SK-N-SH treated with all-trans-retinoic acid at 6 μM for 48 hours (cell line): ENCODE measurements at regions not wholly inside any gene's neighbourhood (a gene's known extent, or its start where the extent isn't known, plus 50 kb on each side); places are given as distances from the start of the nearest gene placed in this dataset.

Source experiments
- ATAC-seq: fragments of 200-7000 bp; cut with Tn5 transposase; 3 replicates; pipeline ENCODE4 v1.9.1; 2020; ENCODE audit warnings: mild to moderate bottlenecking, moderate library complexity
- ARNTL ChIP-seq: fragments of 450-650 bp; formaldehyde crosslinking; IDR thresholded peaks from 2 replicates; pipeline ENCODE4 v1.5.0; 2020; ENCODE audit warnings: low read depth, mild to moderate bottlenecking, moderate library complexity, borderline replicate concordance
- BACH2 ChIP-seq: fragments of 250-450 bp; sonication (Bioruptor Pico); IDR thresholded peaks from 2 replicates; pipeline ENCODE4 v1.9.0; 2021; ENCODE audit warnings: mild to moderate bottlenecking, borderline replicate concordance
- CSDC2 ChIP-seq: fragments of 250-450 bp; sonication (Bioruptor Pico); IDR thresholded peaks from 2 replicates; pipeline ENCODE4 v1.5.0; 2020; ENCODE audit warnings: mild to moderate bottlenecking, moderate library complexity
- ESRRG ChIP-seq: fragments of 250-450 bp; sonication (Bioruptor Pico); IDR thresholded peaks from 2 replicates; pipeline ENCODE4 v1.6.1; 2021; ENCODE audit warnings: mild to moderate bottlenecking
- GLIS3 ChIP-seq: fragments of 250-450 bp; sonication (Bioruptor Pico); IDR thresholded peaks from 2 replicates; pipeline ENCODE4 v1.5.0; 2020; ENCODE audit warnings: mild to moderate bottlenecking, moderate library complexity
- ISL1 ChIP-seq: fragments of 250-450 bp; sonication (Bioruptor Pico); IDR thresholded peaks from 2 replicates; pipeline ENCODE4 v2.1.2; 2022; ENCODE audit warnings: mild to moderate bottlenecking, moderate library complexity
- OSR1 ChIP-seq: fragments of 250-450 bp; sonication (Bioruptor Pico); IDR thresholded peaks from 2 replicates; pipeline ENCODE4 v1.8.0; 2022; ENCODE audit warnings: moderate library complexity, mild to moderate bottlenecking, inconsistent platforms
- PPARA ChIP-seq: fragments of 250-450 bp; sonication (Bioruptor Pico); IDR thresholded peaks from 2 replicates; pipeline ENCODE4 v1.5.0; 2020; ENCODE audit warnings: mild to moderate bottlenecking, borderline replicate concordance
- RARB ChIP-seq: fragments of 250-450 bp; sonication (Bioruptor Pico); IDR thresholded peaks from 2 replicates; pipeline ENCODE4 v1.8.0; 2021; ENCODE audit warnings: mild to moderate bottlenecking, moderate library complexity
- SNAI2 ChIP-seq: fragments of 250-450 bp; sonication (Bioruptor Pico); IDR thresholded peaks from 2 replicates; pipeline ENCODE4 v1.5.0; 2020; ENCODE audit warnings: mild to moderate bottlenecking, moderate library complexity
- TCF4 ChIP-seq: fragments of 250-450 bp; sonication (Bioruptor Pico); IDR thresholded peaks from 2 replicates; pipeline ENCODE4 v1.8.0; 2021; ENCODE audit warnings: mild to moderate bottlenecking, moderate library complexity, borderline replicate concordance
- TOX ChIP-seq: fragments of 250-450 bp; sonication (Bioruptor Pico); IDR thresholded peaks from 2 replicates; pipeline ENCODE4 v1.8.0; 2021; ENCODE audit warnings: mild to moderate bottlenecking, moderate library complexity, borderline replicate concordance
- ZFP3 ChIP-seq: fragments of 250-450 bp; sonication (Bioruptor Pico); IDR thresholded peaks from 2 replicates; pipeline ENCODE4 v1.5.0; 2020; ENCODE audit warnings: mild to moderate bottlenecking, moderate library complexity
- ZFP30 ChIP-seq: fragments of 450-650 bp; formaldehyde crosslinking; IDR thresholded peaks from 2 replicates; pipeline ENCODE4 v1.5.0; 2022; ENCODE audit warnings: mild to moderate bottlenecking, moderate library complexity
- ZNF565 ChIP-seq: fragments of 450-650 bp; formaldehyde crosslinking; conservative IDR thresholded peaks from 2 replicates; pipeline ENCODE4 v1.5.0; 2020; ENCODE audit warnings: low read depth, mild to moderate bottlenecking, moderate library complexity
- ZNF70 ChIP-seq: fragments of 450-650 bp; formaldehyde crosslinking; IDR thresholded peaks from 2 replicates; pipeline ENCODE4 v1.5.0; 2020; ENCODE audit warnings: mild to moderate bottlenecking, moderate library complexity
- TF ChIP-seq, protein P1 (sequence below): fragments of 250-450 bp; sonication (Bioruptor Pico); IDR thresholded peaks from 2 replicates; pipeline ENCODE4 v1.8.0; 2020; ENCODE audit warnings: mild to moderate bottlenecking, moderate library complexity, borderline replicate concordance
- TF ChIP-seq, protein P2 (sequence below): fragments of 250-450 bp; sonication (Bioruptor Pico); IDR thresholded peaks from 2 replicates; pipeline ENCODE4 v1.8.0; 2021; ENCODE audit warnings: low read depth, mild to moderate bottlenecking, moderate library complexity, borderline replicate concordance
- TF ChIP-seq, protein P3 (sequence below): fragments of 250-450 bp; sonication (Bioruptor Pico); IDR thresholded peaks from 2 replicates; pipeline ENCODE4 v1.5.1; 2020; ENCODE audit warnings: low read depth, mild to moderate bottlenecking, moderate library complexity
- TF ChIP-seq, protein P4 (sequence below): fragments of 250-450 bp; sonication (Bioruptor Pico); IDR thresholded peaks from 2 replicates; pipeline ENCODE4 v1.5.0; 2020; ENCODE audit warnings: mild to moderate bottlenecking, moderate library complexity

DNA sequence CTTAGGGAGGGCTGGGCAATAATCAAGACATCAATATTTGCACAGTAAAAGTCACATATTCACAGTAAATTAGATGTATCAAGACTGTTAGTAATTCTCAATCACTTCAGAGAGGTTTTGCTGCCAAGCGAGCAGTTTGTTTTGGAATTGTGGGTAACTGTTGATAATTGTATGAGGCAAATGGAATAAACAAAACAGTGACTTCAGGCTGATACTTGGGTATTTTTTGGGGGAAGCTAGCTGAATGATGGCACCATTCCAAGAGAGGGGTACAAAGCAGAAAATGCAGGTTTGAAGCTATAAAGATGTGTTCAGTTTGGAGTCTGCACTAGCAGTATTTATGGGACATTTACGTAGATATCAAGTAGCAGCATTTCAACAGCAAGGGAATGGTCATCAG, 232.8 kb upstream of the ATP2B1 start:
- no peak for ATAC-seq
- TF ChIP-seq ARNTL (no peak), ISL1 (CRISPR knock-in tag) (no peak), CSDC2 (CRISPR knock-in tag) (no peak), ZFP30 (CRISPR knock-in tag) (no peak), RARB (CRISPR knock-in tag) (no peak), SNAI2 (CRISPR knock-in tag) (no peak), ESRRG (CRISPR knock-in tag) (no peak), ZNF565 (no peak), GLIS3 (CRISPR knock-in tag) (no peak), ZNF70 (CRISPR knock-in tag) (no peak), PPARA (CRISPR knock-in tag) (no peak), ZFP3 (no peak), TCF4 (no peak), BACH2 (CRISPR knock-in tag) (no peak)
- TF ChIP-seq, protein P1, sequence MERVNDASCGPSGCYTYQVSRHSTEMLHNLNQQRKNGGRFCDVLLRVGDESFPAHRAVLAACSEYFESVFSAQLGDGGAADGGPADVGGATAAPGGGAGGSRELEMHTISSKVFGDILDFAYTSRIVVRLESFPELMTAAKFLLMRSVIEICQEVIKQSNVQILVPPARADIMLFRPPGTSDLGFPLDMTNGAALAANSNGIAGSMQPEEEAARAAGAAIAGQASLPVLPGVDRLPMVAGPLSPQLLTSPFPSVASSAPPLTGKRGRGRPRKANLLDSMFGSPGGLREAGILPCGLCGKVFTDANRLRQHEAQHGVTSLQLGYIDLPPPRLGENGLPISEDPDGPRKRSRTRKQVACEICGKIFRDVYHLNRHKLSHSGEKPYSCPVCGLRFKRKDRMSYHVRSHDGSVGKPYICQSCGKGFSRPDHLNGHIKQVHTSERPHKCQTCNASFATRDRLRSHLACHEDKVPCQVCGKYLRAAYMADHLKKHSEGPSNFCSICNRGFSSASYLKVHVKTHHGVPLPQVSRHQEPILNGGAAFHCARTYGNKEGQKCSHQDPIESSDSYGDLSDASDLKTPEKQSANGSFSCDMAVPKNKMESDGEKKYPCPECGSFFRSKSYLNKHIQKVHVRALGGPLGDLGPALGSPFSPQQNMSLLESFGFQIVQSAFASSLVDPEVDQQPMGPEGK (CRISPR knock-in tag): no peak

DNA sequence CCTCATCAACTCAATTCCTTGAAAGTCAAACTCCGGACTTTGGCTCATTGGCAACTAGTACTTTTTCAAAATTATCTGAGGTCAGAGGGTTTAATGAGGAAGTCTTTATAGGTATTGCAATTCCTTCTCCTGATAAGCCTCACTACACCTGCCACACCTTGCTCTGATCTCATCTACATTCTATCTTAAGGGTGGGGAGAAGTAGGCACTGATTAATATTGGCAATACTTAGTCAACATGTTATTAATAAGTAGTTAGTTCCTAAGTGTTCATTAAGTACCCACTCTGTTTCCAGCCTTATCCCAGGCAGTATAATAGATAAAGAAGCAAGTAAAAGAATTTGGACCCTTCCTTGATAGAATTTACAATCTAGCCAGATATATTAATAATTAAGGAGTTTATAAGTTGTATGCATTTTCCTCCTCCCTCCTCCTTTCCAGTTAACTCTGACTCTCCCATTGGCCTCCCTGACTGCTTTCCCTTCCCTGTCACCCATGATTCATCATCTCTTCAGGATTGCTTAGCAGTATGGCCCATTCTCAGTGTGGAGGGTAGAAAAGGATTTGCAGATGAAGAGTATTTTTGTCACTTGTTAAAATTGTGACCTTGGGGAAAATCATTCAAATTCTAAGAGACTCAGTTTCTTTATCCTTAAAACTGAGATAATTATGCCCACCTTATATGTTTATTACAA, 231.0 kb upstream of the ATP2B1 start:
- TF ChIP-seq, protein P2, sequence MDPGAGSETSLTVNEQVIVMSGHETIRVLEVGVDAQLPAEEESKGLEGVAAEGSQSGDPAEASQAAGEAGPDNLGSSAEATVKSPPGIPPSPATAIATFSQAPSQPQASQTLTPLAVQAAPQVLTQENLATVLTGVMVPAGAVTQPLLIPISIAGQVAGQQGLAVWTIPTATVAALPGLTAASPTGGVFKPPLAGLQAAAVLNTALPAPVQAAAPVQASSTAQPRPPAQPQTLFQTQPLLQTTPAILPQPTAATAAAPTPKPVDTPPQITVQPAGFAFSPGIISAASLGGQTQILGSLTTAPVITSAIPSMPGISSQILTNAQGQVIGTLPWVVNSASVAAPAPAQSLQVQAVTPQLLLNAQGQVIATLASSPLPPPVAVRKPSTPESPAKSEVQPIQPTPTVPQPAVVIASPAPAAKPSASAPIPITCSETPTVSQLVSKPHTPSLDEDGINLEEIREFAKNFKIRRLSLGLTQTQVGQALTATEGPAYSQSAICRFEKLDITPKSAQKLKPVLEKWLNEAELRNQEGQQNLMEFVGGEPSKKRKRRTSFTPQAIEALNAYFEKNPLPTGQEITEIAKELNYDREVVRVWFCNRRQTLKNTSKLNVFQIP: no peak
- TF ChIP-seq, protein P3, sequence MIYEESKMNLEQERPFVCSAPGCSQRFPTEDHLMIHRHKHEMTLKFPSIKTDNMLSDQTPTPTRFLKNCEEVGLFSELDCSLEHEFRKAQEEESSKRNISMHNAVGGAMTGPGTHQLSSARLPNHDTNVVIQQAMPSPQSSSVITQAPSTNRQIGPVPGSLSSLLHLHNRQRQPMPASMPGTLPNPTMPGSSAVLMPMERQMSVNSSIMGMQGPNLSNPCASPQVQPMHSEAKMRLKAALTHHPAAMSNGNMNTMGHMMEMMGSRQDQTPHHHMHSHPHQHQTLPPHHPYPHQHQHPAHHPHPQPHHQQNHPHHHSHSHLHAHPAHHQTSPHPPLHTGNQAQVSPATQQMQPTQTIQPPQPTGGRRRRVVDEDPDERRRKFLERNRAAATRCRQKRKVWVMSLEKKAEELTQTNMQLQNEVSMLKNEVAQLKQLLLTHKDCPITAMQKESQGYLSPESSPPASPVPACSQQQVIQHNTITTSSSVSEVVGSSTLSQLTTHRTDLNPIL (CRISPR knock-in tag): no peak
- TF ChIP-seq TCF4 (no peak), ARNTL (no peak)
- TF ChIP-seq, all 23 proteins: peak for 0
- no peak for ATAC-seq

DNA sequence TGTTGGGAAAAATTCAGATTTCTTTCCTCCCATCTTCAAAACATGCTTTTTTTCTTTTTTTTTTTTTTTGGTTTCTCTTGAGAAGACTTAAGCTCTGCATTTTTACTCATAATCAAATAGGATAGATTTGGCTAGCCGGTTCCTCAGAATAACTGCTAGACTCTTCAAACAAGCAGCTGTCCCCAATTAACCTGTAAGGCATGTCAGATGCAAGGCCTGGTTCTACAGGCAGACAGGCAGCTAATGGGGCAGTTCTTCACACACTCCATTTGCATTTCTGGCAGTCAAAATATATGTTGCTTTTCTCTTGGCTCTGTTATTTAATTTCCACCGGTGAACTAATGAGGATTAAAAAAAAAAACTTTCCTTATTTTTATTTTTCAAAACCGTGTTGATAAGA, 228.0 kb upstream of the ATP2B1 start:
- peak; percentile 56; the same call in 1 of the 3 replicates for ATAC-seq
- TF ChIP-seq, protein P2: no peak
- TF ChIP-seq ZFP30 (CRISPR knock-in tag): no peak
- TF ChIP-seq OSR1 (CRISPR knock-in tag): no peak
- no peak for TF ChIP-seq ISL1 (CRISPR knock-in tag)
- no peak for TF ChIP-seq GLIS3 (CRISPR knock-in tag)
- TF ChIP-seq ZNF70 (CRISPR knock-in tag): no peak
- TF ChIP-seq, protein P4, sequence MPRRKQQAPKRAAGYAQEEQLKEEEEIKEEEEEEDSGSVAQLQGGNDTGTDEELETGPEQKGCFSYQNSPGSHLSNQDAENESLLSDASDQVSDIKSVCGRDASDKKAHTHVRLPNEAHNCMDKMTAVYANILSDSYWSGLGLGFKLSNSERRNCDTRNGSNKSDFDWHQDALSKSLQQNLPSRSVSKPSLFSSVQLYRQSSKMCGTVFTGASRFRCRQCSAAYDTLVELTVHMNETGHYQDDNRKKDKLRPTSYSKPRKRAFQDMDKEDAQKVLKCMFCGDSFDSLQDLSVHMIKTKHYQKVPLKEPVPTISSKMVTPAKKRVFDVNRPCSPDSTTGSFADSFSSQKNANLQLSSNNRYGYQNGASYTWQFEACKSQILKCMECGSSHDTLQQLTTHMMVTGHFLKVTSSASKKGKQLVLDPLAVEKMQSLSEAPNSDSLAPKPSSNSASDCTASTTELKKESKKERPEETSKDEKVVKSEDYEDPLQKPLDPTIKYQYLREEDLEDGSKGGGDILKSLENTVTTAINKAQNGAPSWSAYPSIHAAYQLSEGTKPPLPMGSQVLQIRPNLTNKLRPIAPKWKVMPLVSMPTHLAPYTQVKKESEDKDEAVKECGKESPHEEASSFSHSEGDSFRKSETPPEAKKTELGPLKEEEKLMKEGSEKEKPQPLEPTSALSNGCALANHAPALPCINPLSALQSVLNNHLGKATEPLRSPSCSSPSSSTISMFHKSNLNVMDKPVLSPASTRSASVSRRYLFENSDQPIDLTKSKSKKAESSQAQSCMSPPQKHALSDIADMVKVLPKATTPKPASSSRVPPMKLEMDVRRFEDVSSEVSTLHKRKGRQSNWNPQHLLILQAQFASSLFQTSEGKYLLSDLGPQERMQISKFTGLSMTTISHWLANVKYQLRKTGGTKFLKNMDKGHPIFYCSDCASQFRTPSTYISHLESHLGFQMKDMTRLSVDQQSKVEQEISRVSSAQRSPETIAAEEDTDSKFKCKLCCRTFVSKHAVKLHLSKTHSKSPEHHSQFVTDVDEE: no peak
- TF ChIP-seq ARNTL: no peak
- TF ChIP-seq BACH2 (CRISPR knock-in tag): no peak
- no peak for TF ChIP-seq ZNF565
- no peak for TF ChIP-seq TCF4
- no peak for TF ChIP-seq ZFP3
- no peak for TF ChIP-seq TOX (CRISPR knock-in tag)
